Calu3 (cell line): ENCODE measurements at regions not wholly inside any gene's neighbourhood (a gene's known extent, or its start where the extent isn't known, plus 50 kb on each side); places are given as distances from the start of the nearest gene placed in this dataset.

Experiments used
- BruUV-seq: library from RNA; stranded (reverse); fragments of 400-500 nt; replicated peaks from 2 replicates; lab custom pipeline; 2021; lab: Mats Ljungman, UMichigan
- CTCF ChIA-PET: fragments of 300-600 bp; sonication (Branson Sonifier 250); formaldehyde crosslinking; loops from one replicate; lab custom pipeline; 2022; ENCODE audit warnings: antibody characterized with exemption; lab: Charles Lee
- DNase-seq: peaks from one replicate; pipeline ENCODE4 v3.0.0; 2022
- H3K27ac Mint-ChIP-seq: one replicate; pipeline ENCODE4 v1.8.0; 2022; ENCODE audit warnings: mixed read lengths; ENCODE audit not compliant: unreplicated experiment
- H3K27me3 Mint-ChIP-seq: one replicate; pipeline ENCODE4 v1.8.0; 2022; ENCODE audit warnings: mixed read lengths; ENCODE audit not compliant: unreplicated experiment
- H3K36me3 Mint-ChIP-seq: one replicate; pipeline ENCODE4 v1.8.0; 2022; ENCODE audit warnings: mild to moderate bottlenecking, moderate library complexity, mixed read lengths; ENCODE audit not compliant: insufficient read depth, unreplicated experiment
- H3K4me1 Mint-ChIP-seq: one replicate; pipeline ENCODE4 v1.8.0; 2022; ENCODE audit warnings: mild to moderate bottlenecking, low read depth, mixed read lengths; ENCODE audit not compliant: unreplicated experiment
- H3K4me3 Mint-ChIP-seq: one replicate; pipeline ENCODE4 v1.8.0; 2022; ENCODE audit warnings: mild to moderate bottlenecking, low read depth, moderate library complexity, mixed read lengths; ENCODE audit not compliant: unreplicated experiment
- H3K9me3 Mint-ChIP-seq: one replicate; pipeline ENCODE4 v1.8.0; 2022; ENCODE audit warnings: low read depth, mixed read lengths; ENCODE audit not compliant: unreplicated experiment
- intact Hi-C: fragments of 100-400 bp; cut with micrococcal nuclease; formaldehyde crosslinking; loops from one replicate; pipeline ENCODE4 v1.10.0; 2022; ENCODE audit not compliant: unreplicated experiment
- TF ChIP-seq, protein P1 (sequence below): fragments of 200-600 bp; IDR thresholded peaks from one replicate; pipeline ENCODE4 v1.8.0; 2022; ENCODE audit warnings: antibody characterized with exemption; ENCODE audit not compliant: unreplicated experiment

DNA sequence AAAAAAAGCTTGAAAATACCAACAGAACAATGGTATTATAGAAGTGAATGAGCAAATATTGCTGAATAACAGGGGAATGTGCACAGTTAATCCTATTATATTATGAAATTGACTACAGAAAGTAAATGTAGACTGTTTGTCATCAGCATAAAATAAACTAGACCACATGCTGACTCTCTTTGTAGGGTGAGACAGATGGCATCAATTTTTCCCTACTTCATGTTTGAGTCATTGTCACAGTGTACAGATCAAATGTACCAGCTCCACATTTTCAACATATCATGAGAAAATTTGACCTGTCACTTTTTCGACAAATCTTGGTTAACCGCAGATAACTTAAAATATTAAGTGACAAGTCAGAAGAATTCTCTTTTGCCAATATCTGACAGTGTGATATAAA is 421.0 kb downstream of the RPL10L start:
- no peak for DNase-seq
- intact Hi-C loops, result no loop called here
- Mint-ChIP-seq H3K27me3 (no peaks in the 10 kb centered on the region), H3K27ac (no peak overlapping the region), H3K36me3 (no peaks in the 10 kb centered on the region), H3K4me1 (no peaks in the 10 kb centered on the region), H3K9me3 (peaks cover 5% of the 10 kb centered on the region), H3K4me3 (no peak overlapping the region)
- BruUV-seq, result no TSS peak
- CTCF ChIA-PET, result no interaction called here
- TF ChIP-seq, protein P1, sequence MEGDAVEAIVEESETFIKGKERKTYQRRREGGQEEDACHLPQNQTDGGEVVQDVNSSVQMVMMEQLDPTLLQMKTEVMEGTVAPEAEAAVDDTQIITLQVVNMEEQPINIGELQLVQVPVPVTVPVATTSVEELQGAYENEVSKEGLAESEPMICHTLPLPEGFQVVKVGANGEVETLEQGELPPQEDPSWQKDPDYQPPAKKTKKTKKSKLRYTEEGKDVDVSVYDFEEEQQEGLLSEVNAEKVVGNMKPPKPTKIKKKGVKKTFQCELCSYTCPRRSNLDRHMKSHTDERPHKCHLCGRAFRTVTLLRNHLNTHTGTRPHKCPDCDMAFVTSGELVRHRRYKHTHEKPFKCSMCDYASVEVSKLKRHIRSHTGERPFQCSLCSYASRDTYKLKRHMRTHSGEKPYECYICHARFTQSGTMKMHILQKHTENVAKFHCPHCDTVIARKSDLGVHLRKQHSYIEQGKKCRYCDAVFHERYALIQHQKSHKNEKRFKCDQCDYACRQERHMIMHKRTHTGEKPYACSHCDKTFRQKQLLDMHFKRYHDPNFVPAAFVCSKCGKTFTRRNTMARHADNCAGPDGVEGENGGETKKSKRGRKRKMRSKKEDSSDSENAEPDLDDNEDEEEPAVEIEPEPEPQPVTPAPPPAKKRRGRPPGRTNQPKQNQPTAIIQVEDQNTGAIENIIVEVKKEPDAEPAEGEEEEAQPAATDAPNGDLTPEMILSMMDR, result no peak

DNA sequence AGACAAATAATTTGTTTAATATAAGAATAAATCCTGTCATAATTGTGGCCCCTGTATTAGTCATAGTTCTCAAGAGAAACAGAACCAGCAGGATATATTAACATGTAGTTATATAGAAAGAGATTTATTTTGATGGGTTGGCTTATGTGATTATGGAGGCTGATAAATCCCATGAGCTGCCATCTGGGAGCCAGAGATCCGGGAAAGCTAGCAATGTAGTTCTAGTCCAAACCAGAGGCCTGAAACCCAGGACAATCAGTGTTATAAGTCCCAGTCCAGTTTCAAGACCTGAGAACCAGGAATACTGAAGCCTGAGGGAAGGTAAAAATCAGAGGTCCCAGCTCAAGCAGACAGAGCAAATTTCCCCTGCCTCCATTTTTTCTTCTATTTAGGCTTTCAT is 435.8 kb downstream of the RPL10L start:
- Mint-ChIP-seq H3K27me3 (no peaks in the 10 kb centered on the region), H3K27ac (no peak overlapping the region), H3K36me3 (no peaks in the 10 kb centered on the region), H3K4me1 (no peaks in the 10 kb centered on the region), H3K9me3 (peaks cover 4% of the 10 kb centered on the region), H3K4me3 (no peak overlapping the region)
- TF ChIP-seq, protein P1, result no peak
- DNase-seq, result no peak
- intact Hi-C loops, result no loop called here
- BruUV-seq, result no TSS peak
- CTCF ChIA-PET, result no interaction called here

DNA sequence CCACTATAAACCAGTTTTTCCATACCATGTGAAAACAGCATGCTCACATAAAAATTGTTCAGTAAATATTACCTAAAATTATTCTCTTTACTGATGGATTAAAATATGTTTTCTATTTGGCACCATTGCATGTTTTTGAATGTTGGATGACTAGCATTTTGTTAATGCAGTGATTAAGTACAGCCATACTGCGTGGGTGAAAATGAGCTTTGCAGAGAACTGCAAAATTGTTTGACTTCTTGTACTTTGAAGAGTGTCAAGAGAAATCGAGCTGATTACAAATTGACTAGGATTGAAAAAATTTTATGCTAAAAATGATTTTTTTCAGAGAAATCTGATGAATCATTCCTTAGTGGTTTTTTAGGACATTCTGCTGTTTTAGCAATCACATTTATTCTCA is 452.9 kb downstream of the RPL10L start:
- DNase-seq, result no peak
- BruUV-seq, result no TSS peak
- TF ChIP-seq, protein P1, result no peak
- no peak overlapping the region for H3K4me3 Mint-ChIP-seq
- no peak overlapping the region for H3K27ac Mint-ChIP-seq
- no peaks in the 10 kb centered on the region for H3K4me1 Mint-ChIP-seq
- CTCF ChIA-PET, result no interaction called here
- H3K27me3 Mint-ChIP-seq, result no peaks in the 10 kb centered on the region
- H3K36me3 Mint-ChIP-seq, result no peaks in the 10 kb centered on the region
- intact Hi-C loops, result no loop called here
- peaks cover 5% of the 10 kb centered on the region for H3K9me3 Mint-ChIP-seq

DNA sequence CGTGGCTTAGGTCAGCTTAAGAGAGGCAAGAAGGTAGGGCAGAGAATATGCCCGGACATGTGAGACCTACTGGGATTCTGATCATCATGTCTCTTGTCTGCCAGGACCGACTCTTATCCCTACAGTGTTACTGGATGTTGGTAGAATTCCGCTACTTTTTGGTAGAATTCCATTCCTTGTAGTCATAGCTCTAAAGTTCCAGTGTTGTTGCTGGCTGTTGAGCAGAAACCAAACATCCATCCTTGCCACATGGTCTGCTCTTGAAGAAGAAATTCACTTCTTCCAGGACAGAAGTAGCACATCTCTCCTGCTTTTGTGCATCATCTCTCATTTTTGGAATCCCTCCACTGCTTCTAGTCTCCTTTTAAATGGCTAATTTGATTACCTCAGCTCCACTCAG is 453.7 kb downstream of the RPL10L start:
- Mint-ChIP-seq H3K9me3 (peaks cover 5% of the 10 kb centered on the region), H3K27ac (no peak overlapping the region), H3K27me3 (no peaks in the 10 kb centered on the region), H3K4me1 (no peaks in the 10 kb centered on the region), H3K4me3 (no peak overlapping the region), H3K36me3 (no peaks in the 10 kb centered on the region)
- CTCF ChIA-PET, result no interaction called here
- DNase-seq, result no peak
- TF ChIP-seq, protein P1, result no peak
- BruUV-seq, result no TSS peak
- intact Hi-C loops, result no loop called here
